H1 (cell line): ENCODE measurements at regions not wholly inside any gene's neighbourhood (a gene's known extent, or its start where the extent isn't known, plus 50 kb on each side); places are given as distances from the start of the nearest gene placed in this dataset.

Source experiments
- CTCF ChIA-PET: fragments of 300-600 bp; sonication (Branson Sonifier 250); formaldehyde crosslinking; loops from one replicate; lab custom pipeline; 2021; ENCODE audit not compliant: partially characterized antibody; lab: Charles Lee
- POLR2A ChIA-PET: fragments of 300-600 bp; sonication (Branson Sonifier 250); formaldehyde crosslinking; loops from one replicate; lab custom pipeline; 2021; ENCODE audit warnings: inconsistent platforms; ENCODE audit not compliant: partially characterized antibody; lab: Charles Lee
- DNase-seq, 2 experiments: peaks; one replicate each; pipeline versions ENCODE4 v3.0.0 to v3.0.0-alpha.2; 2010 to 2022; ENCODE audit warnings: low spot score in 2 of 2, low read depth in 1 of 2, mixed read lengths in 1 of 2
- FAIRE-seq: peaks from 2 replicates; lab custom pipeline; 2011; peaks lifted over from hg19 to GRCh38; lab: Jason Lieb, UNC
- H2AFZ ChIP-seq: 2 replicates; pipeline ENCODE4 v1.8.1; 2012; ENCODE audit warnings: low read length, inconsistent platforms
- H2AK5ac ChIP-seq: 2 replicates; pipeline ENCODE4 v1.6.1; 2013; ENCODE audit warnings: low read depth, low read length
- H2BK120ac ChIP-seq: replicated peaks from 2 replicates; pipeline ENCODE3; 2013; ENCODE audit warnings: low read depth, low read length, inconsistent platforms
- H2BK12ac ChIP-seq: 2 replicates; pipeline ENCODE4 v1.6.1; 2013; ENCODE audit warnings: low read depth, low read length
- H2BK15ac ChIP-seq: 2 replicates; pipeline ENCODE4 v1.6.1; 2013; ENCODE audit warnings: low read length
- H2BK20ac ChIP-seq: 2 replicates; pipeline ENCODE4 v1.6.1; 2013; ENCODE audit warnings: low read length
- H2BK5ac ChIP-seq: 2 replicates; pipeline ENCODE4 v1.6.1; 2013; ENCODE audit warnings: low read depth, low read length
- H3K14ac ChIP-seq: 2 replicates; pipeline ENCODE4 v1.6.1; 2013; ENCODE audit warnings: inconsistent platforms; ENCODE audit not compliant: insufficient read length
- H3K18ac ChIP-seq: 2 replicates; pipeline ENCODE4 v1.6.1; 2013; ENCODE audit warnings: low read length; ENCODE audit errors: extremely low read depth
- H3K23ac ChIP-seq: 2 replicates; pipeline ENCODE4 v1.6.1; 2013; ENCODE audit warnings: inconsistent platforms; ENCODE audit not compliant: insufficient read length
- H3K23me2 ChIP-seq: 2 replicates; pipeline ENCODE4 v1.6.1; 2013; ENCODE audit warnings: low read depth, low read length
- H3K27ac ChIP-seq: 2 replicates; pipeline ENCODE4 v1.6.1; 2011; ENCODE audit warnings: low read depth, low read length, inconsistent platforms
- H3K27me3 ChIP-seq, 4 experiments: replicated peaks in 1 of 4; 1 replicate in 1 of 4; 2 replicates in 3 of 4; pipeline versions ENCODE4 v1.6.1 to v1.8.1; 2011 to 2013; ENCODE audit warnings: low read length in 3 of 4, mild to moderate bottlenecking in 3 of 4, inconsistent platforms in 2 of 4, mixed read lengths in 2 of 4, moderate library complexity in 1 of 4; ENCODE audit not compliant: control insufficient read depth in 3 of 4, insufficient read depth in 3 of 4; ENCODE audit errors: extremely low read depth in 1 of 4
- H3K36me3 ChIP-seq, 4 experiments: 2 replicates each; pipeline versions ENCODE4 v1.6.1 to v1.8.1; 2011 to 2013; ENCODE audit warnings: mild to moderate bottlenecking in 4 of 4, low read length in 3 of 4, moderate library complexity in 2 of 4, control low read depth in 1 of 4, inconsistent platforms in 1 of 4; ENCODE audit not compliant: insufficient read depth in 4 of 4, control insufficient read depth in 2 of 4
- H3K4ac ChIP-seq: replicated peaks from 2 replicates; pipeline ENCODE3; 2013; ENCODE audit warnings: low read length, low read depth, mixed read lengths, inconsistent platforms; ENCODE audit not compliant: insufficient read length
- H3K4me1 ChIP-seq, 4 experiments: replicated peaks in 1 of 4; 1 replicate in 1 of 4; 2 replicates in 3 of 4; pipeline versions ENCODE4 v1.6.1 to v1.8.1; 2011 to 2013; ENCODE audit warnings: low read length in 3 of 4, inconsistent platforms in 2 of 4, mixed read lengths in 1 of 4; ENCODE audit not compliant: insufficient read depth in 4 of 4, control insufficient read depth in 3 of 4
- H3K4me2 ChIP-seq, 2 experiments: 2 replicates each; pipeline versions ENCODE4 v1.6.1 to v1.8.1; 2011 to 2013; ENCODE audit warnings: low read depth in 2 of 2, low read length in 2 of 2, control low read depth in 1 of 2, inconsistent platforms in 1 of 2, mild to moderate bottlenecking in 1 of 2; ENCODE audit not compliant: insufficient read depth in 1 of 2
- H3K4me3 ChIP-seq, 4 experiments: fragments of 200-600, 300-600 bp in 1 of 4; sonication (generic), shearing (Covaris generic), sonication (Bioruptor Twin) in 1 of 4; 2 replicates each; pipeline versions ENCODE4 v1.5.1 to v1.8.1; 2011 to 2016; ENCODE audit warnings: low read length in 4 of 4, low read depth in 3 of 4, control low read depth in 2 of 4, inconsistent platforms in 2 of 4, mild to moderate bottlenecking in 2 of 4, mixed read lengths in 1 of 4, moderate library complexity in 1 of 4; ENCODE audit not compliant: insufficient read depth in 2 of 4; ENCODE audit errors: extremely low read depth in 1 of 4
- H3K56ac ChIP-seq: replicated peaks from 2 replicates; pipeline ENCODE3; 2013; ENCODE audit warnings: low read depth, mild to moderate bottlenecking, mixed read lengths, low read length, inconsistent platforms; ENCODE audit not compliant: insufficient read length
- H3K79me1 ChIP-seq: 2 replicates; pipeline ENCODE4 v1.6.1; 2013; ENCODE audit warnings: low read depth, low read length, control low read depth
- H3K79me2 ChIP-seq, 2 experiments: 2 replicates each; pipeline versions ENCODE4 v1.6.1 to v1.8.1; 2012 to 2013; ENCODE audit warnings: low read length in 2 of 2, mild to moderate bottlenecking in 2 of 2, inconsistent platforms in 1 of 2; ENCODE audit not compliant: insufficient read depth in 2 of 2, control insufficient read depth in 1 of 2
- H3K9ac ChIP-seq, 4 experiments: replicated peaks in 1 of 4; 1 replicate in 1 of 4; 2 replicates in 3 of 4; pipeline versions ENCODE4 v1.6.1 to v1.8.1; 2011 to 2013; ENCODE audit warnings: low read depth in 3 of 4, low read length in 3 of 4, control low read depth in 2 of 4, mild to moderate bottlenecking in 2 of 4, moderate library complexity in 2 of 4, inconsistent platforms in 1 of 4; ENCODE audit errors: extremely low read depth in 1 of 4
- H3K9me3 ChIP-seq, 2 experiments: 2 replicates each; pipeline versions ENCODE4 v1.6.1 to v1.8.1; 2012 to 2013; ENCODE audit warnings: mild to moderate bottlenecking in 2 of 2, moderate library complexity in 2 of 2, control low read depth in 1 of 2, inconsistent platforms in 1 of 2, low read depth in 1 of 2, low read length in 1 of 2, mixed read lengths in 1 of 2; ENCODE audit not compliant: insufficient read depth in 2 of 2
- H4K20me1 ChIP-seq, 2 experiments: replicated peaks in 1 of 2; 2 replicates each; pipeline versions ENCODE3 to v1.8.1; 2011 to 2013; ENCODE audit warnings: inconsistent platforms in 2 of 2, low read length in 2 of 2, mild to moderate bottlenecking in 1 of 2; ENCODE audit not compliant: insufficient read depth in 2 of 2, control insufficient read depth in 1 of 2
- H4K5ac ChIP-seq: 2 replicates; pipeline ENCODE4 v1.6.1; 2013; ENCODE audit warnings: low read length, low read depth, mixed read lengths, inconsistent platforms; ENCODE audit not compliant: insufficient read length
- H4K8ac ChIP-seq: 2 replicates; pipeline ENCODE4 v1.8.0; 2013; ENCODE audit warnings: mild to moderate bottlenecking, moderate library complexity, low read length, inconsistent platforms; ENCODE audit not compliant: insufficient read depth; ENCODE audit errors: extremely low read depth
- H4K91ac ChIP-seq: replicated peaks from 2 replicates; pipeline ENCODE3; 2013; ENCODE audit warnings: low read length, mixed read lengths, inconsistent platforms; ENCODE audit not compliant: insufficient read length
- EGR1 ChIP-seq: IDR thresholded peaks from 2 replicates; pipeline ENCODE4 v1.6.1; 2011; ENCODE audit warnings: low read depth, low read length, borderline replicate concordance
- MAFK ChIP-seq: IDR thresholded peaks from 2 replicates; pipeline ENCODE4 v1.6.1; 2012; ENCODE audit warnings: low read depth, mild to moderate bottlenecking, improper control_type of control experiment, low read length
- SP2 ChIP-seq: IDR thresholded peaks from 2 replicates; pipeline ENCODE4 v1.6.1; 2012; ENCODE audit warnings: mild to moderate bottlenecking, low read length, inconsistent platforms
- WGBS, 2 experiments: shearing (Covaris generic) in 1 of 2; methylation state at CpG; one replicate each; pipeline versions ENCODE4 v1.1.6 to v1.1.7; 2013 to 2015; ENCODE audit warnings: low lambda C conversion rate in 2 of 2, mixed read lengths in 2 of 2, inconsistent platforms in 1 of 2, low coverage in 1 of 2, missing lambda C conversion rate in 1 of 2; ENCODE audit not compliant: insufficient replicate concordance in 2 of 2, insufficient coverage in 1 of 2, insufficient read length in 1 of 2; ENCODE audit errors: extremely low coverage in 1 of 2, missing lambda C conversion rate in 1 of 2; 5-methylcytosine and 5-hydroxymethylcytosine counted together

DNA sequence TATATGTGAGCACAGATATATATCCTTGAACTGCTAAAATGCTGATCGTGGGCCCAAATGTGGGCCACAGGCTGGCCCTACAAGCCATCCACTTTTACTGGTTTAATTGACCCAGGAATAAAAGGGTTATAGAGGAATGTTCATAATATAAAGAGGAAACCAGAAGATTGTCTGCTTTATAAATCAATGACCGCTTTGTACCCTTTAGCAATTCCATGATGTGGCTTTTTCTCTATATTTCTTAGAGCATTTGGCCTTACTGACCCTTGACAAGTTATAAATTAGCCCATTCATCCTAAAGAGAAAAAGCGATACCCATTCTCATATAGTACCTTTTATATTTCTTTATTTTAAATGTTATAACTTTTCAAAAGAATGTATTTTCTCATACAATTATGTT is 87.1 kb upstream of the ITGA4 start:
- Histone ChIP-seq H3K79me1 (no peaks in the 10 kb centered on the region), H3K56ac (no peak overlapping the region), H3K4me2 (no peak overlapping the region), H3K9ac (no peak overlapping the region), H3K4ac (no peak overlapping the region), H4K20me1 (no peaks in the 10 kb centered on the region), H3K14ac (no peak overlapping the region), H3K23ac (no peak overlapping the region), H3K4me1 (no peaks in the 10 kb centered on the region), H3K27ac (no peak overlapping the region), H2BK120ac (no peak overlapping the region), H2BK20ac (no peak overlapping the region), H2BK5ac (no peak overlapping the region), H2AK5ac (no peak overlapping the region), H3K79me2 (no peaks in the 10 kb centered on the region), H4K91ac (no peak overlapping the region), H4K8ac (no peak overlapping the region), H3K4me3 (no peak overlapping the region), H3K23me2 (no peaks in the 10 kb centered on the region), H3K27me3 (no peaks in the 10 kb centered on the region), H2AFZ (no peak overlapping the region), H3K36me3 (no peaks in the 10 kb centered on the region), H3K9me3 (no peaks in the 10 kb centered on the region), H2BK15ac (no peak overlapping the region), H2BK12ac (no peak overlapping the region), H3K18ac (no peak overlapping the region), H4K5ac (no peak overlapping the region)
- ChIA-PET POLR2A (no interaction called here), CTCF (no interaction called here)
- WGBS, 2 experiments = 77% methylated on average over 3 of the region's 3 CpGs; no CpG with 5 or more reads in 1 of the 2 experiments
- no peak for FAIRE-seq
- TF ChIP-seq SP2 = no peak
- no peak for TF ChIP-seq MAFK
- TF ChIP-seq EGR1 = no peak
- DNase-seq = no peak
